Amniotic epithelial cell (primary cell): ENCODE measurements at regions not wholly inside any gene's neighbourhood (a gene's known extent, or its start where the extent isn't known, plus 50 kb on each side); places are given as distances from the start of the nearest gene placed in this dataset.
"Not testable (repeated sequence)": the region's sequence is repeated elsewhere in the genome, so short reads cannot be mapped to it uniquely, and the experiment has no call there.

ENCODE experiments used
- DNase-seq: peaks from one replicate; pipeline ENCODE4 v3.0.0-alpha.2; 2010; ENCODE audit warnings: low read depth

GRCh38 chr14:105737504-105738246 is 211.3 kb downstream of the TMEM121 start:
- DNase-seq, result no peak

- DNase-seq, result no peak
These were observed 212.3 kb downstream of the TMEM121 start for GRCh38 chr14:105738638-105739037.

GRCh38 chr14:105739331-105740102 is 213.1 kb downstream of the TMEM121 start:
- no peak for DNase-seq

GRCh38 chr14:105740272-105740671 is 213.9 kb downstream of the TMEM121 start:
- not testable (repeated sequence) for DNase-seq

GRCh38 chr14:105740961-105741360 is 214.6 kb downstream of the TMEM121 start:
- DNase-seq, result not testable (repeated sequence)

GRCh38 chr14:105741707-105742530 is 215.5 kb downstream of the TMEM121 start:
- not testable (repeated sequence) for DNase-seq

GRCh38 chr14:105742531-105742848 is 216.1 kb downstream of the TMEM121 start:
- DNase-seq, result no peak

GRCh38 chr14:105742904-105743701 is 216.7 kb downstream of the TMEM121 start:
- not testable (repeated sequence) for DNase-seq

GRCh38 chr14:105744213-105744787 is 217.9 kb downstream of the TMEM121 start:
- not testable (repeated sequence) for DNase-seq

- no peak for DNase-seq
These were observed 219.2 kb downstream of the TMEM121 start for GRCh38 chr14:105745433-105746123.

GRCh38 chr14:105746124-105746514 is 219.7 kb downstream of the TMEM121 start:
- no peak for DNase-seq

GRCh38 chr14:105746800-105747502 is 220.6 kb downstream of the TMEM121 start:
- DNase-seq, result not testable (repeated sequence)

- not testable (repeated sequence) for DNase-seq
These were observed 221.3 kb downstream of the TMEM121 start for GRCh38 chr14:105747503-105748203.

GRCh38 chr14:105748204-105748578 is 221.8 kb downstream of the TMEM121 start:
- DNase-seq, result no peak

GRCh38 chr14:105748710-105749109 is 222.3 kb downstream of the TMEM121 start:
- not testable (repeated sequence) for DNase-seq

- DNase-seq, result not testable (repeated sequence)
These were observed 223.6 kb downstream of the TMEM121 start for GRCh38 chr14:105749870-105750541.

GRCh38 chr14:105751291-105751751 is 224.9 kb downstream of the TMEM121 start:
- DNase-seq, result not testable (repeated sequence)

GRCh38 chr14:105752420-105752819 is 226.0 kb downstream of the TMEM121 start:
- DNase-seq, result not testable (repeated sequence)
